Amniotic stem cell (primary cell): ENCODE measurements at regions not wholly inside any gene's neighbourhood (a gene's known extent, or its start where the extent isn't known, plus 50 kb on each side); places are given as distances from the start of the nearest gene placed in this dataset.
"Not testable (repeated sequence)": the region's sequence is repeated elsewhere in the genome, so short reads cannot be mapped to it uniquely, and the experiment has no call there.

Source experiments
- DNase-seq: peaks from one replicate; lab custom pipeline; 2025; lab: John Stamatoyannopoulos, UW

GRCh38 chr1:119191325-119191724 is 50.9 kb upstream of the WARS2 start:
- no peak for DNase-seq

DNA sequence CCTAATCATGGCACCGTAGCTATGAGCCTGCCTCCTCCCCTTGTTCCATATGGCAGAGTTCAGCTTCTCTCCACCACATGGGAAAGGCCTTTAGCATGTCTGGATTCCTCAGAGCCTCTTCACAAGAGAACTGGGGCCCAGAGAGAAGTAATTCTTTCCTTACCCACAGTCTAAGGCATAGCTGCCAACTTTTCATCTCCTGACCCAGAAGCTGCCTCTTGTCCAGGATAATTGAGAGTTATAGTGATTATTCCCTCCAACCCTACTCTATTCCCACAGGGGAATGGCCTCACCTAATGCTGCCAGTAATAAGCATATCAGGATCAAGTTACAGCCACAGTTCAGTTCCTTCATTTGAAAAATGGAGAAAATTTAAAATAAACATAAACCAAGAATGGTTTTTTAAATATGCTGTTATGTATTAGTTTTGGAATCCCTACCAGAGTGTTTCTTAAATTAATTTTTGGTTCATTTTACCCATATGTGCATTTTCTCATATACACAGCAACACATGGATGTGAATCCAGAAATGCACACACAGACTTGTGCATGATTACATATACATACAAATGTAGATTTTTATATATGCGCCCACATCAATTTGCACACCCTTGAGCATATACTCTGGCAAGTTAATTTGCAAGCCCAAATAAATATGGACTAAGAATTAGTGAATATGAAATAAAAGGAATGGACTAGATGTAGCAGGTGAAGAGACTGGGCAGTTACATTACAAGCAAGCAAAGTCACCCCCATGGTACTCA is 63.9 kb upstream of the WARS2 start:
- DNase-seq: no peak

GRCh38 chr1:119204961-119205357 is 64.5 kb upstream of the WARS2 start:
- no peak for DNase-seq

- DNase-seq: no peak
Observed at GRCh38 chr1:119209061-119209460, 68.6 kb upstream of the WARS2 start.

GRCh38 chr1:119209596-119210295 is 69.3 kb upstream of the WARS2 start:
- DNase-seq: no peak

DNA sequence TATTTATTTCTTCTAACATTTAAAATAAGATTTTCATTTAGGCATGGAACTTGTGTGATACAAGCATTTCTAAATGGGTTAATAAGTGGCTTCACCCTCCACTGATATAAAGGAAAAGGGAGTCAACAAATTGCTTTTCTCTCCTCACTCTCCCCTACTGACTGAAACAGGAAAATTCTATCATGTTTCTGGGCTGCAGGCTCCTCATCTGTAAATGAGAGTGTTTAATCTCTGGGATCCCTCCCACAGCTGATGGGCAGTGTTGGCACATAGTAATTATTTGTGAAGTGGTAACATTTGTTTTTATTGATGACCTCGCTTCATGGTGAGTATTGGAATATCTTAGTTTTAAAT is 69.8 kb upstream of the WARS2 start:
- no peak for DNase-seq

DNA sequence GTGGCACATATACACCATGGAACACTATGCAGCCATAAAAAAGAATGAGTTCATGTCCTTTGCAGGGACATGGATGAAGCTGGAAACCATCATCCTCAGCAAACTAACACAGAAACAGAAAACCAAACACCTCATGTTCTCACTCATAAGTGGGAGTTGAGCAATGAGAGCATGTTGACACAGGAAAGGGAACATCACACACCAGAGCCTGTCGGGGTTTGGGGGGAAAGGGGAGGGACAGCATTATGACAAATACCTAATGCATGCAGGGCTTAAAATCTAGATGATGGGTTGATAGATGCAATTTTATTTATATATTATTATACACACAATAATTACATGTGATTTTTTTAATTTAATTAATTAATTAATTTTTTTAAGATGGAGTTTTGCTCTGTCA is 72.8 kb upstream of the WARS2 start:
- not testable (repeated sequence) for DNase-seq

- not testable (repeated sequence) for DNase-seq
Observed at GRCh38 chr1:119214961-119215360, 74.5 kb upstream of the WARS2 start.

DNA sequence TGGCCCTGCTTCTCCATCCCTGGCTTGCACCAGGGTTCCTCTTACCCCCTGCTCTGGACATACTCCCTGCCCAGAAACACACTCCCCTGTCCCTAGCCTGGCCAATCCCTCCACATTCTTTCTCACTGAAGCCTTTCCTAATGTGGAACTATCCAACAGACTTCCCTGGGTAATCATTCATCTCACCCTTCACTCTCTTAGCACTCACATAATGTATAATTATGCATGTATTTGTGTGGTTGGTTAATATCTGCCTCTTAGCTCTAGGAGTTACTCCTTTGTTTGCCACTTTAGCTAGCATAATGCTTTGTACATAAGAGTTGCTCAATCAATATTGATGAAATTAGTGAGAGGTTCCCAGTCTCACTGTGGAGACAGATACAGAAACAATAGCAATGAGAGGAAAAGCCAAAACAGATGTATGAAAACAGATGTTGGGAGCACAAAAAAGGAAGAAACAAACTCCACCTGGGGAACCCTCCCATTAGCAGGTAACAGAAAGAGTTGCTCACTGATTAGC is 76.9 kb upstream of the WARS2 start:
- DNase-seq: no peak

DNA sequence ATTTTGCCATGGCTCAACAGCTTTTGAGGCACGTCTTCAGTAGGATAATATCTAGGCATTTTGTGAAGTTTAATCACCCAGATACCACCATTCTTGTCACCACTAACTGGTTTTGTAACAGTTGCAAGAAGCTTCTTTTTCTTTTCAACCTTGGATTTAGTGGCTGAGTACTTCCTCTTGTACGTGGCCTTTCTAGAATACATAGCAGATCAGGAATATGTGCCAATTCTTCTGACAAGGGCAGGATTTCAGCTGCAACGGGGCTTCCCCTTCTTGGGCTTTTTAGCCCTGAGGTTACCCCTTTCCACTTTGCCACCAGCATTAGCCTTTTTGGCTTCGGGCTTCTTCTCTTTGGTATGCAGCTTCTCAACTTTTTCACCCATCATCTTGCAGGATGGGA is 79.3 kb upstream of the WARS2 start:
- no peak for DNase-seq

DNA sequence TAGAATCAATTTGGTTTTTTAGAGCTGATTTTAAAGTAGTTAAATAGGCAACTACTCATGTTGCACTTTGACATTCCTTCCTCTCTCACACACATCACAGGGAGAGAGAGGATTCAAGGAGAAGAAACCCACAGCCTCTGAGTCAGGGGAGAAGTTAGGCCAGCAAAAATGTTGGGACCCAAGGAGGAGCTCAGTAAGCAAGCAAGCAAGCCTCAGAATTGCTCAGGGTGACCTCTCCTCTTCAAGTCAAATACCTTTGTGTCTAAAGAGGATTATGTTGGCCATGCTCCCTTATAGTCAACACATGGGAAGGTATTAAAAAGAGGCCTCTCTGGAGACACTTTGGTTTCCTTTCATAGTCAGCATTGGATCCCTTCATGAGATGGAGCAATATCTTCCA is 80.5 kb upstream of the WARS2 start:
- no peak for DNase-seq

- DNase-seq: no peak
Observed at GRCh38 chr1:119222271-119222670, 81.8 kb upstream of the WARS2 start.

- no peak for DNase-seq
Observed at GRCh38 chr1:119225265-119225664, 84.8 kb upstream of the WARS2 start.

- DNase-seq: no peak
Observed at GRCh38 chr1:119225831-119226230, 85.4 kb upstream of the WARS2 start.

- no peak for DNase-seq
Observed at GRCh38 chr1:119226321-119226720, 85.9 kb upstream of the WARS2 start.

DNA sequence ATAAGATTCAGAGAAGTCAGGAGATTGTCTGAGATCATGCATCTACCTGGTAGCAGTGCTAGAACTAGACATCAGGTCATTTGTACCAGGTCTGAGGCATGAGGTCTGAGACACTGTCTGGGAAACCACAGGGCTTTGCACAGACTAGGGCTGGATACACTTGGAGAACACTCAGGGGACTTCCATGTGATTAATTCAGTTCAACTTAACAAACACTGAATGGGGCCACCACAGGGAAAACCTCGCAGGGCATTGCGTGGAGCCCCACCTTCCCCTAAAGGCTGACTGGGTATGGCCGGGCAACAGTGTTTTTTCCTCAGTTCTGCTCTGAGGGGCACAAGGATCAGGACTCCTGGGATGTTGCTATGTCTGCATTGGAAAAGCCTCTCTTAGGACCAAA is 86.5 kb upstream of the WARS2 start:
- no peak for DNase-seq

- DNase-seq: no peak
Observed at GRCh38 chr1:119227456-119227855, 87.0 kb upstream of the WARS2 start.

GRCh38 chr1:119228335-119229080 is 88.1 kb upstream of the WARS2 start:
- DNase-seq: no peak

DNA sequence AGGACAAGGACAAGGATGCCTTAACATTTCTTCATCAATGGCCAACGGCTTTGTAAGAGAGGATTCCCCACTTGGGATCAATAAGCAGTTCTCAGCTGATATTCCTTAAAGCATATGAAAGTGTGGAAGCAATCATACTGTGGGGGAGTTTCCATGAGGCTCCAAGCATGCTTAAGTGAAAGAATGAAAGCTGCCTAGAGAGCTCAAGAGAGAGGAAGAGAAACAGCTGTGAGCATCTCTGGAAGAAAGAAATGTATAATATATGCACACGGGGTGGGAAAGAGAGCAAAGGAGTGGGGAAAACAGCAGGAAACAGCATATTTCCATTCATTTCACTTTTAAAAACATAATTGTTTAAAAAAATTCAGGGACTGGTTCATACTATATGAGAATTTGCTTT is 94.7 kb upstream of the WARS2 start:
- no peak for DNase-seq

DNA sequence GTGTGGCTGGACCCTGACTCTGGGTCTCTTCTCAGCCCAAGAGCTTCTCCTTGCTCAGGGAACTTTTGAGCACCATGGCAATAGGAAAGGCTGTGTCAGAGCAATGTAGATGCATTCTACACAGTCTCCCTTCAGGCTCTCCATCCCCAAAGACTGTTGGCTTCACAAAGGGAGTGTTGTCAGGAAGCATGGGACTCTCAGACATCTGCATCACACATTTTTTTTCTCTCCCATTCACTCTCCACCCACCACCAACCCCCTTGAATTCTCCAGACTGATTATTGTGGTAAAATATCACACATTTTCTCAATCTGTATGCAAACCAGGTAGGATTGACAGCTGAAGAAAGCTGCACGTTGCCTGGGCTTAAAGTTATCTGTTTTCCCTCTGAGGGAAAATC is 105.4 kb upstream of the WARS2 start:
- DNase-seq: no peak

GRCh38 chr1:119249283-119249682 is 108.8 kb upstream of the WARS2 start:
- DNase-seq: no peak

GRCh38 chr1:119250299-119250698 is 109.8 kb upstream of the WARS2 start:
- no peak for DNase-seq

- DNase-seq: no peak
Observed at GRCh38 chr1:119251751-119252150, 111.3 kb upstream of the WARS2 start.
